HG02938 (cell line): ENCODE measurements at regions not wholly inside any gene's neighbourhood (a gene's known extent, or its start where the extent isn't known, plus 50 kb on each side); places are given as distances from the start of the nearest gene placed in this dataset.
"Not testable (repeated sequence)": the region's sequence is repeated elsewhere in the genome, so short reads cannot be mapped to it uniquely, and the experiment has no call there.

Experiments used
- ATAC-seq: cut with Tn5 transposase; IDR thresholded peaks from one replicate; pipeline ENCODE4 v1.9.1; 2021; ENCODE audit warnings: mild to moderate bottlenecking, moderate library complexity; ENCODE audit not compliant: unreplicated experiment

DNA sequence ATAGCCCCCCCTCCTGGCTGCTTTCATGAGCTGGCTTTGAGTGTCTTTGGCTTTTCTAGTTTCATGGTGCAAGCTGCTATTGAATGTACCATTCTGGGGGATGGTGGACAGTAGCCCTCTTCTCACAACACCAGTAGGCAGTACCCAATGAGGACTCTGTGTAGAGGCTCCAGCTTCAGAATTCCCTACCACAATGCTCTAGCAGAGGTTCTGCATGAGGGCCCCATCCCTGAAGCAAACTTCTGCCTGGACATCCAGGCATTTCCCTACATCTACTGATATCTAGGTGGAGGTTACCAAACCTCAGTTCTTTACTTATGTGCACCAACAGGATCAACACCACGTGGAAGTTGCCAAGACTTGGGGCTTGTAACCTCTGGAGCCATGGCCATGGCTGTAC, 1742.9 kb downstream of the SI start:
- ATAC-seq = no peak

DNA sequence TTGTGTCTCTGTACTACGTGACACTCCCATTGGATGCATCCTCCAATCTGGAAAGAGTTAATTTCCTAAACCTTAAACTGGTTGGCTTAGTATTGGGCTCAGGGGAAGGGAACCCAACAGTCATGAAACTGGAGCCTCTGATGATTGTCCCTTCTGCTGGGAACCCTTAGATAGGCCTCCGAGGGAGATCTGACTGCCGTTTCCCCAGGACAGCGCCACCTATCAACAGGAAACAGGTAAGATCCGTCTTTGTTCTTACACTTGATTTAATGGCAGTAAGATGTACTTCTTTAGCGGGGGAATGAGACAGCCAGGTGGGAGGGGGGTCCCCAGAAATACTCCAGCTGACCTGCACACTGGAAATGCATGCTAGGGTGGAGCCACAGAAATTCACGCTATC, 1749.6 kb downstream of the SI start:
- no peak for ATAC-seq

DNA sequence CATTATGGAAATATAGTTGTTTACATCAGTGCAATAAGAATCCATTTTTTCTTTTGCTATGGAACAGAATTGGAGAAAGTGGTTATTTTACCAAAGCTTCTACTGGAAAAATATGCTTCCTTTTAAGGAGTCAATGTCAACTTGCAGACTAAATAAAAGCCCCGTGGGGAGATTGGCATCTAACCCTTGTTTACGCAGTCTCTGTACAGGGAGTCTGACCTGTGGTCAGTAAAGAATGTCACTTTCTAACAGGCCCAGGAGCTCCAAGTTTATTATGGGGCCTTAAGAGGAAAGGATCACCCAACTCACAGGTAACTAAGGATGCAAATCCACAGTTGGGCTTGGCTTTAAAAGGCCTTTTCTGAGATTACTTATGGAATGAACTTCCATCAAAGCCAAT, 1751.2 kb downstream of the SI start:
- ATAC-seq = no peak

DNA sequence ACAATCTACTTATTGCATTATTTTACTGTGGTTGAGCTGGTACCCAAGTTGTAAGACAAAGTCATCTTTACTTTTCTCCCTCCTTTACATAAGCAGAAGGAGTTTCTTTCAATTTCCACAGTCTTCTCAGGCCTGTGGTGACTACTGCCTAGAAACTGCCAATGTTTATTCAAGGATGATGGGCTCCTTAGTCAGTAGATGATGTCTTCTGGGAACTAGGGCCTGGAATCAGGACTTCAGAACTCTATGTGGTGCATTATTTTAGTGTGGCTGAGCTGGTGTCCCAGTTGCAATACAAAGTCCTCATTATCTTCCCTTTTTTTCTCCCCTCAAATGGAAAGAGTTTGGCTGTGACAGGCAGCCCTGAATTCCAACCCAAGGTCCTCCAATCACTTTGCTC, 1762.5 kb downstream of the SI start:
- ATAC-seq = no peak

DNA sequence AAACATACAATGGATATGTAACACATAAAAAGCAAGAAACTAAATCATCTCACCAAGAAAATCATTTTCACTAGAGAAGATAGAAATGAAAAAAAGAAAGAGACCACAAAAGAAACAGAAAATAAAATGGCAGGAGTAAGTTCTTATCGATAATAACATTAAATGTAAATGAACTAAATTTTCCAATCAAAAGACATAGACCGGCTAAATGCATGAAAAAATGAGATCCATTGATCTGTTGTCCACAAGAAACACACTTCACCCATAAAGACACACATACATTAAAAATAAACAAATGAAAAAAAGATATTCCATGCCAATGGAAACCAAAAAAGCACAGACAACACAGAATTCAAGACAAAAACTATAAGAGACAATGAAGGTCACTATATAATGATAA, 1771.9 kb downstream of the SI start:
- ATAC-seq = no peak

DNA sequence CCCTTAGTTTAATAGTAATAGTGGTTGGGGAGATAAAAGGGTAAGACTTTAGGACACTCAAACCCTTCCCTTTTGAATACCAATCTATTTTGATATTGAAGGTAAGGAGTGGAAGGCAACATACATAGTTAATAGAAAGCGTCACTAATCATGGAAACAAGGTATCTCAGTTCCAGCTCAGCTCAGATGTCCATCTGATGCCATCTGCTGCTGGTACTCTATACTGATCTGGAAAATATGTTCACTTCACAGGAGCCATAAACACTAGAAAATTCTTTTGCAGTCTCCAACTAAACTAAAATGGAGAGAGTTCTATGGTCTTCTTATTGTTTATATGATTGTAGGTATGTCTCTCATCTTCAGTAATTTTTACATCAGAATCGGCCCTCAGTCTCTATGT, 1777.1 kb downstream of the OTOL1 start:
- ATAC-seq = no peak

DNA sequence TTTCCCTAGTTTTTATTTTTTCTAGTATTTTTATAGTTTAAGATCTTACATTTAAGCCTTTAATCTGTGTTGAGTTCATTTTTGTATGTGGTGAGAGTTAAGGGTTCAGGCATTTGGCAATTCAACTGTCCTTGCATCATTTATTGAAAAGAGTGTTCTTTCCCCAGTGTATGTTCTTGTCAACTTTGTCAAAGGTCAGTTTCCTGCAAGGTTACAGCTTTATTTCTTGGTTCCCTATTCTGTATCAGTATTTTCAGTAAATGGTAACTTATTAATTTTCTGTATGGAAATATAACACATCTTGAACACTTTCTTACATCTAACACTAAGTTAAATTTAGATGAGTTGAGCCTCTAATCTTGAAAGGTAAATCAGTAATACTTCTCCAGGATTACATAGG, 1770.1 kb downstream of the OTOL1 start:
- ATAC-seq = no peak

DNA sequence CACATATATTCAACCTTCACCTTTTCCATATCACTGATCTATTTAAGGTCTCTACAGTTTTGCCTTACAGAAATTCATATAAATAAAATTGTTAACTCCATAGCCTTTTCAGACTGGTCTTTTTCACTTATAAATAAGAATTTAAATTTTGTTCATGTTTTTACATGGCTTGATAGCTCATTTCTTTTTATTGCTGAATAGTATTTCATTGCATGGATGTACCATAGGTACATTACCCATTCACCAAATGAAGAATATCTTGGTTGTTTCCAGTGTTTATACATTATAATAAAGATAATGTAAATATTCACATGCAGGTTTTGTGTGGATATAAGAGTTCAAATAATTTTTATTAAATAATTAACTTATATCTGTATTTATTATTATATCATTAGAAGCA, 1765.0 kb downstream of the OTOL1 start:
- no peak for ATAC-seq

DNA sequence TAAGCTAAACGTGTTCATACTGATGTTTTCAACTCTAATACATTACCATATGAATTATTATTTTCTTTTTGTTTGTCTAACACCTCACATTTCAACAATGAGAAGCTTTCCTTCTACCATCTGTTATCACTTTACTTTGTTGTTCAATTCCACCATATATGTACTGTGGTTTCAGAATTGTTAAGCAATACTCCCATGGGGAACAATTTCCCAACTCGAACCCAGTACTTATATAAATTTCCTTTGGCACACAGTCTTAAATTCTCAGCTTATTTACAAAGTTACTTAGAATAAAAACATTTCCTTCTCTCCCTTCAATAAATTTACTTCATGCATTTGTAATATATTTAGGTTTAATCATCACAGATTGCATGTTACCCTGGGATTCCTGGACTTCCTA, 1764.4 kb downstream of the OTOL1 start:
- no peak for ATAC-seq

DNA sequence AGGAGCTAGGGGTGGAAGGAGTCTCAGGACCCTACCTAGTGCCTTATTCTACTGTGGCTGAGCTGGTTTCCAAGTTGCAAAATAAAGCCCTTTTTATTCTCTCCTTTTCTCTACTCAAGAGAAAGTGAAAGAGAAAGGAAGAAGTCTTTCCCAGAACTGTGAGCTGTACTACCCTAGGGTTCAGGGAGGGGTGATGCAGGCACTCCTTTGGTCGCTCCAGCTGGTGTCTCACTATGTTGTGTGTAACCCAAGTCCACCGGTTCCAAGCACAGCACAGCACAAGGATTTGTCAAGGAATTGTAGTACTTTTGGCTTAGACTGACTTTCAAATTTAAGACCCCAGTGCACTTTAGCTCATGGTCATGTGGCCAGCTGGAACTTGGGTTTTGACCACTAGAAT, 1721.7 kb downstream of the OTOL1 start:
- no peak for ATAC-seq

DNA sequence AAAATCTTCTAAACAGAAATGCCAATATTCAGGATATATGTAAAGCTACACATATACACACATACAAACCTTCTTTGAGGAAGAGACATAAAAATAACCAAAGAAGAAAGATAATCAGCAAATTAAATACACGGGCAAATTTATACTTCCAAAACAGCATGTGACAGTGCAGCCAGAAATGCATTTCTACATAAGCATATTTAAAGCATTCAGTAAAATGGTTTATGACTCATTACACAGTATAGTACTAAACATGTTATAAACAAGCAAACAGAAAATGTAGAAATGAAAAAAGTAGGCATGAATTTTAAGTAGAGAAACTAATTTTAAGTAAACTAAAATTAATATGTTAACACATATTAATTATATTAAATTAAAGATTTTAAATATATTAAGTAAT, 1717.2 kb downstream of the OTOL1 start:
- ATAC-seq = no peak

DNA sequence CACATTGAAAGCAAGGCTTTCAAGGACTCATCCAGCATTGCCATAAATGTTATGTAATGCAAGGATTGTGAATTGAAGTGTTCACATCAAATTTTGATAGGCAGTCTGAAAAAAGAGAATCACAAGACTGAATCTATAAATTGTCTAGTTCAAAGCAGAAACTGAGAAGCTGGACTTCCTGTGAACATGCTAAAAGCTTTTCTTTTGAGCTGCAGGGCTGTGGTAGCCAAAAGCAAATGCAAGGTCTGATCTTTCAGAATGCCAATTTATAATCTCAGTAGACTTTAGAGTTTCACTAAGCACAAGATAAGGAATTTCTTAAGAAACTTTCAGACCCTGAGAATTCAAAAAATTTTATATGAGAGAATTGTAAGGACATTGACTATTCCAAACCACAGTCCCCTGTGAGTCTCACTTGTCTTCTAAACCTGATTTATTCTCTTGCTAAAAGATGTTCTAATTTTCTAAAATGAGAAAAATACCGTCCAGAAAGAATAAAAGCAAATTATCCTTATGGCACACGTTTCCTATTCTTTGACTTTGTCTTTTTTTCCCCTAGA, 1700.3 kb downstream of the OTOL1 start:
- no peak for ATAC-seq

DNA sequence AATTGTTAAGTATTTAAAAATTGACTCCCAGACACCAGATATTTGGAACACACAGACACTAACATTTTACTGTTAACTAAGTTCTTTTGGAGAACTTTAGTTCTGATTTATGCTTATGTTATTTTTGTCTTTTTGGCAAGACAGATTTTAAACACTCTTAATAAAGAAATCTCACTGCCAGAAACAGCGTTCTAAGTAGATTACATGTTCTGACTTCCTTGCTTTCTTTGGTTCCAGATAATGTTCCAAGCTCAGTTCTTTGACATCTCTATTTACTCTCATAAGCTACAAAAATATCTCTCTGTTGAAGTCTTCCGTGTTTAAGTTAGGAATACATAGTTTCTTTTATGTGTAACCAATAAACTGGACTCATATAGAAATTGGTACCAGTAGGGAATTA, 1699.6 kb downstream of the OTOL1 start:
- ATAC-seq = no peak

DNA sequence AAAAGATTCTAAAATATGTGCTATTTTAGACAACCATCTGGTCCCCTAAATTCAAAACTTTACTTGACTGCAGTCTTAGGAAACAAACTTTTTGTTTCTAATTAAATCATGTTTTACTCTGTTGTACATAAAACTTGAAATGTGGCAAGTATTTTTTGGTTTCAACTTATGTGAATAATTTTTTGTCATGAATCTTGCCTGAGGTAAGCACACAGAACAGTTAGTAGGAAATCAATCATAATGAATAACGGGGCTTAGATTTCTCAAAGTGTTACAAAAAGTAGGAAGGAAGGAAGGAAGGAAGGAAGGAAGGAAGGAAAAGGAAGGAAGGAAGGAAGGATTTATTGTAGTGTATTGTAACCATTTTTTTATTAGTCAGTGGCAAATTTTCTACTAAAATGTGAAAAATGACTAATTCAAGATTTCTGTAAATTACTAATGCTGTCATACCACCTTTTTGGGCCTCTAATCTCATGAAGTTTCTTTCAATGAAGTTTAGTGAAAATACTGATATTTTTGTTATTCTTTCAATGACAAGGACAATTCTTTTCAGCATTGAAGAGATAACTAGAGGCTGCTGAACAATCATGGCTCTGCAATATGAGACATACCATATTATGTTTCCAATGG, 1689.2 kb downstream of the OTOL1 start:
- ATAC-seq = no peak

DNA sequence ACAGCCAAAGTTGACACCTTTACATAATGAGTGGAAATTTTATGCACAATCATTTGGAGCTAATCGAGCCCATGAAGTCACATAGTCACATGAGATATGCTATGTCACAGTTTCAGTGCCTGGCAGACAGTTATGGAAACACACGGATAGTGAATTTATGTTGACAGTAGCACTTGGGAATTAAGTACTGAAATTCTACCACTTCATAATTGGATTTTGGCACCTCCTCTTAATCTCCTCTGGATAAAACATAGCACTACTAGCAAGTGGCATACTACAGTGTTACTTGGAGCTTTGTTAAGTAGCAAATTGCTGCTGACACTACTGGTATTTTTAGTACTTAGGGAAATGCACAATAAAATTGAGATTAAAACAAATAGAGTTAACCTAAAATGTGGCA, 1679.4 kb downstream of the OTOL1 start:
- no peak for ATAC-seq

DNA sequence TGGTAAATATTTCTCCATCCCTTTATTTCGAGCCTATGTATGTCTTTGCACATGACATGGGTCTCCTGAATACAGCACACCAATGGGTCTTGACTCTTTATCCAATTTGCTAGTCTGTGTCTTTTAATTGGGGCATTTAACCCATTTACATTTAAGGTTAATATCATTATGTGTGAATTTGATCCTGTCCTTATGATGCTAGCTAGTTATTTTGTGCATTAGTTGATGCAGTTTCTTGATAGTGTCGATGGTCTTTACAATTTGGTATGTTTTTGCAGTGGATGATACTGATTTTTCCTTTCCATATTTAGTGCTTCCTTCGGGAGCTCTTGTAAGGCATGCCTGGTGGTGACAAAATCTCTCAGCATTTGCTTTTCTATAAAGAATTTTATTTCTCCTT, 1675.9 kb downstream of the OTOL1 start:
- ATAC-seq = not testable (repeated sequence)

DNA sequence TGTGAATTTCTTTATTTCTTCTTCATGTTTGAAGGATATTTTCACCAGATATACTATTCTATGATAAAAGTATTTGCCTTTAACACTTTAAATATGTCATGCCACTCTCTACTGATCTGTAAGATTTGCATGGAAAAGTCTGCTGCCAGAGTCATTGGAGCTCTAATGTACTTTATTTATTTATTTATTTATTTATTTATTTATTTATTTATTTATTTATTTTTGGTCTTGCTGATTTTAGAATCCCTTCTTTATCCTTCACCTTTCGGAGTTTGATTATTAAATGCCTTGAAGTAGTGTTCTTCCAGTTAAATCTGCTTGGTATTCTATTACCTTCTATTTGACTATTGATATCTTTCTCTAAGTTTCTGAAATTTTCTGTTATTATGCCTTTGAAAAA, 1669.6 kb downstream of the OTOL1 start:
- no peak for ATAC-seq

DNA sequence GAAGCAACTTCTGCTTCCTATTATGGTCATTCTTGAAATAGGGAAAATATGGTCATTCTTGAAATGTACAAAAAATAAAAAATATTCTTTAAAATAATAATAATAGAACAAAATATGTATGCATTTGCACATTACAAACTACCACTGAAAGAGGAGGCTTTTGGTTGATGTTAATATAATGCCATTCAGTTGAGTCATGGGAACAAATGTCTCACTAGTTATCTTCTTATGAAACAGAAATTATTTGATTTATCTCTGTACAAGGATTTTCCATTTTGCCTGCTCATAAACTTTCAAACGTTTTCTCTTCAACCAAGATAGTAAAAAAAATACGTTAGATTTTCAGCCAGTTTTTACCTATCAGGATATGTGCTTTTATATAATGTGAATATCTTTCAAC, 1662.7 kb downstream of the OTOL1 start:
- ATAC-seq = no peak

DNA sequence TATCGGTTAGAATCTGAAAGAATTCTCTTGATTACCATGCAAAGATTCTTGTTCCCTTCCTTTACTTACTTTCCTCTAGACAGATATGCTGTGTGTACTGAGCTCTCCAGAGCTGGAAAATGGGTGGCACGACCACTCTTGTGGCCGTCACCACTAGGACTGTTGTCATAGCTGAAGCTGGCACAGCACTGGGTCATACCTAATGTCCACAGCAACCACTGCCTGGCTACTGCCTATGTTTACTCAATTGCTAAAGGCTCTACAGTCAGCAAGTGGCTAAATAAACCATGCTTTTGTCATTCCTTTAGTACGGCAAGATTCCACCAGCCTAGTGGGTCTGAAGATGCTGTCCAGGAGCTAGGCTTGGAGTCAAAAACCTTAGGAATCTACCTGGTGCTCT, 1643.0 kb downstream of the OTOL1 start:
- ATAC-seq = no peak

DNA sequence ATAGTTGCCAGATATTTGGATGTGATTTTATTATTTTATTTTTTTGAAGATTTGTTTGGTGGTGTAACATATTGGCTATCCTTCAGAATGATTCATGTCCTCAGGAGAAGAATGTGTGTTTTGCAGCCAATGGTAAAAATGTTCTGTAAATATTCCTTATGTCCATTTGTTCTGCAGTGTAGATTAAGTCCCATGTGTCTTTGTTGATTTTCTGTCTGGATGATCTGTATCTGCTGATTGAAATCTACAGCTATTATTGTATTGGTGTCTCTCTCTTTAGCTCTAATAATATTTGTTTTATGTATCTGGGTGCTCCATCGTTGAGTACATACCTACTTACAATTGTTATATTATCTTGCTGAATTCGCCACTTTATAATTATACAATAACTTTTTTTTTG, 1641.7 kb downstream of the OTOL1 start:
- ATAC-seq = no peak

DNA sequence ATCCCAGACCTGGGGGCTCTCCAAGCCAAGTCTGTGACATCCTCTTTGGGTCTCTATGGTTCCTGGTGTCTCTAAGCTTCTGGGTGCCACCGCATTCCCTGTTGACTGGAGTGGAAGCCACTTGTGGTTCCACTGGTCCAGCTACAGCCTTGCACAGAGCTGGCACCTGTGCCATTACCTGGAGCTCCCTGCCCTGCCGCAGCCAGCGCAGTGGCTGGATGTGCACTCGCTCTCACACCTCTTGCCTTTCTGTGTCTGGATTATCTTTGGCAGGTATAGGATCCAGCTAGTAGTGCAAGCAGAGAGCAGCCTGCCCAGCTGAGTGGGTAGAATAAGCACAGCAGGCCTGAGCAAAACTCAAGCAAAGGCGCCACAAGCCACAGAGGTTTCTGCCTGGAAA, 1635.5 kb downstream of the OTOL1 start:
- ATAC-seq = no peak

DNA sequence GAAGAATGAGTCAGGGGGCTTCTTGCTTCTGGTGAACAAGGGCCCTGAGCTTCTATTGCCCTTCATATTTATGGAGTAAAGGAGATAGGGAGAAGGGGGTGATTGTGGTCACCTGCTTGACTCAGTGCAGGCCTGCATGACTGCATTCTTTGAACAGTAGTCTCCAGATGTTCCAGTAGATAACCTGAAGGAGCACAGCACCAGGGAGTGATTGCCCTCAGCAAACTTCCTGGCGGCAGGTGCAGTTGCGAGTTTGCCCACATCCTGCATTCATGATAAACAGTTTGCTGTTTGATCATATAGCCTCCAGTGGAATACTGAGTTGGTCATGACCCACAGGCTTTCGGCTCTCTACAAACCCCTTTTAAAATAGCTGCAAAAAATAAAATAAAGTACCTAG, 1632.7 kb downstream of the OTOL1 start:
- ATAC-seq = no peak

DNA sequence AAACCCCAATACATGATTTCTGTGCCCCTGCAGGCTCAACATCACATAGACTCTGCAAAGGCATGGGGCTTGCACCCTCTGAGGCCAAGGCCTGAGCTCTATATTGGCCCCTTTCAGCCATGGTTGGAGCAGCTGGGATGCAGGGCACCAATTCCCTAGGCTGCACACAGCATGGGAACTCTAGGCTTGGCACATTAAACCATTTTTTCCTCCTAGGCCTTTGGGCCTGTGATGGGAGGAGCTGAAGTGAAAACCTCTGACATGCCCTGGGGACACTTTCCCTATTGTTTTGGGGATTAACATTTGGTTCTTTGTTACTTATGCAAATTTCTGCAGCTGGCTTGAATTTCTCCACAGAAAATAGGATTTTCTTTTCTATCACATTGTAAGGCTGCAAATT, 1629.5 kb downstream of the OTOL1 start:
- no peak for ATAC-seq
